HepG2 (cell line): ENCODE measurements at regions not wholly inside any gene's neighbourhood (a gene's known extent, or its start where the extent isn't known, plus 50 kb on each side); places are given as distances from the start of the nearest gene placed in this dataset.

Source experiments
- ATAC-seq: fragments of 200-7000 bp; cut with Tn5 transposase; 3 replicates; pipeline ENCODE4 v1.9.1; 2020; ENCODE audit warnings: mild to moderate bottlenecking, moderate library complexity
- BruUV-seq: library from RNA; stranded (reverse); fragments of 400-500 nt; replicated peaks from 2 replicates; lab custom pipeline; 2021; lab: Mats Ljungman, UMichigan
- CTCF ChIA-PET: fragments of 300-600 bp; formaldehyde crosslinking; extraction: SDS; loops from one replicate; lab custom pipeline; 2021; ENCODE audit warnings: low total read pairs, inconsistent platforms, low intra/inter-chr PET ratio; lab: Yijun Ruan, JAX
- POLR2A ChIA-PET: fragments of 350-600 bp; sonication (Branson Sonifier 250); formaldehyde crosslinking; loops from one replicate; lab custom pipeline; 2020; ENCODE audit warnings: antibody characterized with exemption, inconsistent platforms; lab: Yijun Ruan, JAX
- DNase-seq: peaks from one replicate; pipeline ENCODE4 v3.0.0-alpha.2; 2015; ENCODE audit warnings: low spot score
- FAIRE-seq: peaks from 3 replicates; lab custom pipeline; 2011; peaks lifted over from hg19 to GRCh38; lab: Jason Lieb, UNC
- H2AFZ ChIP-seq: one replicate; pipeline ENCODE4 v1.6.1; 2011; ENCODE audit warnings: low read length, inconsistent platforms
- H3K27ac ChIP-seq: fragments of 300-600 bp; 3 replicates; pipeline ENCODE4 v1.8.0; 2011; ENCODE audit warnings: mixed run types, mild to moderate bottlenecking, mixed read lengths, low read length, inconsistent platforms; ENCODE audit not compliant: insufficient read depth; ENCODE audit errors: extremely low read length
- H3K27me3 ChIP-seq, 2 experiments: fragments of 200-600 bp in 1 of 2; 2 replicates in 1 of 2; 3 replicates in 1 of 2; pipeline versions ENCODE4 v1.6.0 to v1.8.0; 2011; ENCODE audit warnings: low read length in 2 of 2, mild to moderate bottlenecking in 2 of 2, moderate library complexity in 2 of 2, inconsistent platforms in 1 of 2; ENCODE audit not compliant: insufficient read depth in 2 of 2, control insufficient read depth in 1 of 2
- H3K36me3 ChIP-seq, 2 experiments: fragments of 200-600 bp in 1 of 2; replicated peaks in 1 of 2; 2 replicates in 1 of 2; 3 replicates in 1 of 2; pipeline versions ENCODE4 v1.5.1 to v1.8.0; 2011; ENCODE audit warnings: low read length in 2 of 2, inconsistent platforms in 1 of 2; ENCODE audit not compliant: insufficient read depth in 2 of 2, control insufficient read depth in 1 of 2
- H3K4me1 ChIP-seq: 2 replicates; pipeline ENCODE4 v1.5.1; 2012; ENCODE audit warnings: low read length, inconsistent platforms; ENCODE audit not compliant: insufficient read depth
- H3K4me2 ChIP-seq: 2 replicates; pipeline ENCODE4 v1.6.0; 2011; ENCODE audit warnings: low read depth, low read length, inconsistent platforms
- H3K4me3 ChIP-seq, 3 experiments: fragments of 200-600 bp in 1 of 3; sonication (generic), shearing (Covaris generic) in 1 of 3; replicated peaks in 1 of 3; 2 replicates each; pipeline ENCODE4 v1.5.1; 2011 to 2016; ENCODE audit warnings: low read length in 3 of 3, inconsistent platforms in 2 of 3, low read depth in 2 of 3, mild to moderate bottlenecking in 2 of 3, control low read depth in 1 of 3, mixed read lengths in 1 of 3; ENCODE audit not compliant: insufficient read depth in 1 of 3
- H3K79me2 ChIP-seq: one replicate; pipeline ENCODE4 v1.6.1; 2011; ENCODE audit warnings: low read length, inconsistent platforms; ENCODE audit not compliant: insufficient read depth
- H3K9ac ChIP-seq: 2 replicates; pipeline ENCODE4 v1.6.0; 2011; ENCODE audit warnings: mild to moderate bottlenecking, low read depth, low read length, inconsistent platforms; ENCODE audit not compliant: insufficient read depth
- H3K9me3 ChIP-seq: 2 replicates; pipeline ENCODE4 v1.5.1; 2012; ENCODE audit warnings: mild to moderate bottlenecking, low read length
- H4K20me1 ChIP-seq: 2 replicates; pipeline ENCODE4 v1.6.0; 2011; ENCODE audit warnings: inconsistent platforms, mild to moderate bottlenecking, low read length, moderate library complexity; ENCODE audit not compliant: insufficient read depth
- KLF11 ChIP-seq: IDR thresholded peaks from 2 replicates; pipeline ENCODE4 v1.6.1; 2016; ENCODE audit warnings: missing compliant biosample characterization
- SMARCE1 ChIP-seq: fragments of 450-650 bp; IDR thresholded peaks from 2 replicates; pipeline ENCODE4 v1.6.1; 2017; ENCODE audit warnings: borderline replicate concordance
- XBP1 ChIP-seq: sonication (generic); formaldehyde crosslinking; IDR thresholded peaks from 2 replicates; pipeline ENCODE4 v1.5.0; 2020; ENCODE audit warnings: missing genetic modification reagents
- ZMYM4 ChIP-seq: sonication (generic); formaldehyde crosslinking; IDR thresholded peaks from 2 replicates; pipeline ENCODE4 v1.8.1; 2023; ENCODE audit warnings: mild to moderate bottlenecking, missing genetic modification reagents
- ZNF556 ChIP-seq: sonication (generic); formaldehyde crosslinking; IDR thresholded peaks from 2 replicates; pipeline ENCODE4 v1.4.0; 2020; ENCODE audit warnings: mild to moderate bottlenecking, missing genetic modification reagents, borderline replicate concordance
- ZNF598 ChIP-seq: sonication (generic); formaldehyde crosslinking; IDR thresholded peaks from 2 replicates; pipeline ENCODE4 v1.5.1; 2020; ENCODE audit warnings: mild to moderate bottlenecking, missing genetic modification reagents, borderline replicate concordance
- ZNF614 ChIP-seq: IDR thresholded peaks from 2 replicates; pipeline ENCODE4 v1.6.1; 2018; ENCODE audit warnings: missing biosample characterization, missing genetic modification reagents, inconsistent platforms, borderline replicate concordance
- ZNF761 ChIP-seq: sonication (generic); formaldehyde crosslinking; conservative IDR thresholded peaks from 2 replicates; pipeline ENCODE4 v1.4.0; 2020; ENCODE audit warnings: mild to moderate bottlenecking, missing genetic modification reagents
- ZNF790 ChIP-seq: sonication (generic); formaldehyde crosslinking; IDR thresholded peaks from 2 replicates; pipeline ENCODE4 v1.8.0; 2022; ENCODE audit warnings: missing genetic modification reagents, mild to moderate bottlenecking, borderline replicate concordance
- ZNF879 ChIP-seq: sonication (generic); formaldehyde crosslinking; IDR thresholded peaks from 2 replicates; pipeline ENCODE4 v1.8.1; 2023; ENCODE audit warnings: missing genetic modification reagents
- WGBS: methylation state at CpG from one replicate; pipeline ENCODE4 v1.1.6; 2017; ENCODE audit warnings: low lambda C conversion rate; 5-methylcytosine and 5-hydroxymethylcytosine counted together
- in situ Hi-C: cut with HindIII; loops from 2 replicates; pipeline ENCODE4 v1.10.0; 2017; ENCODE audit warnings: low pct_unique_long_range_greater_than_20kb; ENCODE audit not compliant: extremely low pct_ligation_motif_present
- intact Hi-C: fragments of 100-400 bp; cut with micrococcal nuclease; formaldehyde crosslinking; loops from one replicate; pipeline ENCODE4 v1.10.0; 2022; ENCODE audit not compliant: unreplicated experiment
- TF ChIP-seq, protein P1 (sequence below): sonication (generic); formaldehyde crosslinking; IDR thresholded peaks from 2 replicates; pipeline ENCODE4 v1.4.0; 2020; ENCODE audit warnings: mild to moderate bottlenecking, missing genetic modification reagents
- TF ChIP-seq, protein P2 (sequence below): IDR thresholded peaks from 2 replicates; pipeline ENCODE4 v1.6.1; 2016; ENCODE audit warnings: low read depth, missing genetic modification reagents, missing compliant biosample characterization

GRCh38 chr19:29404951-29405727 lies 120.7 kb upstream of the VSTM2B start:
- no peak for DNase-seq
- BruUV-seq: no TSS peak
- Histone ChIP-seq H3K27me3 (peaks cover 11 to 37% of the 10 kb centered on the region in 2 experiments; a peak in 4 of 5 replicates), H3K4me3 (no peak overlapping the region), H4K20me1 (no peaks in the 10 kb centered on the region), H3K4me1 (no peaks in the 10 kb centered on the region), H3K4me2 (no peak overlapping the region), H2AFZ (no peak overlapping the region), H3K9me3 (no peaks in the 10 kb centered on the region), H3K36me3 (no peaks in the 10 kb centered on the region), H3K9ac (no peak overlapping the region), H3K79me2 (no peaks in the 10 kb centered on the region), H3K27ac (no peak overlapping the region)
- intact Hi-C loops (loop anchor here (10.0 kb wide), 1 partner anchor 830 kb away; no protein-coding TSS in a partner anchor), in situ Hi-C loops (no loop called here)
- TF ChIP-seq ZNF790: no peak
- no peak for TF ChIP-seq XBP1 (CRISPR knock-in tag)
- no peak for TF ChIP-seq ZNF614
- TF ChIP-seq ZMYM4 (CRISPR knock-in tag): no peak
- TF ChIP-seq ZNF598 (CRISPR knock-in tag): no peak
- TF ChIP-seq KLF11 (CRISPR knock-in tag): no peak
- no peak for TF ChIP-seq ZNF761 (CRISPR knock-in tag)
- TF ChIP-seq SMARCE1: no peak
- no peak for TF ChIP-seq ZNF556 (CRISPR knock-in tag)
- POLR2A ChIA-PET: no interaction called here
- CTCF ChIA-PET: no interaction called here
- FAIRE-seq: no peak
- ATAC-seq: no peak; the same call in 2 of the 3 replicates
- WGBS: 6% methylated on average over 13 of the region's 33 CpGs

DNA sequence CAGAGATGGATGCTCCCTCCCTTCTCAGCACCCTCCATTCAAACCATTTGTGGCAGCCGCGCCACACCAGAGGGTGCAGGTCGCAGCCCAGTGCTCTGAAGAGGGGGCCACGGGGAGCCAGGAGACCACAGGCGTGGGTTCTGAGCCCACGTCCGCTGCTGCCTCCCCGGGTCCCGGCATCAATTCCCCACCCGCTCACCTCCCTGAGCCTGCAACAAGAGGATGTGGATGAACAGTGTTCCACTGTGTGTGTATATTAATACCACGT lies 120.1 kb upstream of the VSTM2B start:
- no peaks in the 10 kb centered on the region for H3K79me2 ChIP-seq
- no peaks in the 10 kb centered on the region for H3K9me3 ChIP-seq
- H4K20me1 ChIP-seq: no peaks in the 10 kb centered on the region
- FAIRE-seq (no peak), ATAC-seq (no peak), DNase-seq (no peak)
- no peak overlapping the region for H3K9ac ChIP-seq
- 7% methylated on average over 8 of the region's 11 CpGs for WGBS
- H3K4me3 ChIP-seq: no peak overlapping the region
- no peak overlapping the region for H3K4me2 ChIP-seq
- no peak overlapping the region for H3K27ac ChIP-seq
- BruUV-seq: no TSS peak
- H3K4me1 ChIP-seq: no peaks in the 10 kb centered on the region
- no peak overlapping the region for H2AFZ ChIP-seq
- ChIA-PET POLR2A (no interaction called here), CTCF (no interaction called here)
- in situ Hi-C loops (no loop called here), intact Hi-C loops (loop anchor here (10.0 kb wide), 1 partner anchor 829 kb away; no protein-coding TSS in a partner anchor)
- H3K36me3 ChIP-seq: no peaks in the 10 kb centered on the region
- H3K27me3 ChIP-seq: peaks cover 10 to 37% of the 10 kb centered on the region in 2 experiments; a peak in 4 of 5 replicates
- TF ChIP-seq, protein P1, sequence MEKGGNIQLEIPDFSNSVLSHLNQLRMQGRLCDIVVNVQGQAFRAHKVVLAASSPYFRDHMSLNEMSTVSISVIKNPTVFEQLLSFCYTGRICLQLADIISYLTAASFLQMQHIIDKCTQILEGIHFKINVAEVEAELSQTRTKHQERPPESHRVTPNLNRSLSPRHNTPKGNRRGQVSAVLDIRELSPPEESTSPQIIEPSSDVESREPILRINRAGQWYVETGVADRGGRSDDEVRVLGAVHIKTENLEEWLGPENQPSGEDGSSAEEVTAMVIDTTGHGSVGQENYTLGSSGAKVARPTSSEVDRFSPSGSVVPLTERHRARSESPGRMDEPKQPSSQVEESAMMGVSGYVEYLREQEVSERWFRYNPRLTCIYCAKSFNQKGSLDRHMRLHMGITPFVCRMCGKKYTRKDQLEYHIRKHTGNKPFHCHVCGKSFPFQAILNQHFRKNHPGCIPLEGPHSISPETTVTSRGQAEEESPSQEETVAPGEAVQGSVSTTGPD (CRISPR knock-in tag): no peak
- TF ChIP-seq, protein P2, sequence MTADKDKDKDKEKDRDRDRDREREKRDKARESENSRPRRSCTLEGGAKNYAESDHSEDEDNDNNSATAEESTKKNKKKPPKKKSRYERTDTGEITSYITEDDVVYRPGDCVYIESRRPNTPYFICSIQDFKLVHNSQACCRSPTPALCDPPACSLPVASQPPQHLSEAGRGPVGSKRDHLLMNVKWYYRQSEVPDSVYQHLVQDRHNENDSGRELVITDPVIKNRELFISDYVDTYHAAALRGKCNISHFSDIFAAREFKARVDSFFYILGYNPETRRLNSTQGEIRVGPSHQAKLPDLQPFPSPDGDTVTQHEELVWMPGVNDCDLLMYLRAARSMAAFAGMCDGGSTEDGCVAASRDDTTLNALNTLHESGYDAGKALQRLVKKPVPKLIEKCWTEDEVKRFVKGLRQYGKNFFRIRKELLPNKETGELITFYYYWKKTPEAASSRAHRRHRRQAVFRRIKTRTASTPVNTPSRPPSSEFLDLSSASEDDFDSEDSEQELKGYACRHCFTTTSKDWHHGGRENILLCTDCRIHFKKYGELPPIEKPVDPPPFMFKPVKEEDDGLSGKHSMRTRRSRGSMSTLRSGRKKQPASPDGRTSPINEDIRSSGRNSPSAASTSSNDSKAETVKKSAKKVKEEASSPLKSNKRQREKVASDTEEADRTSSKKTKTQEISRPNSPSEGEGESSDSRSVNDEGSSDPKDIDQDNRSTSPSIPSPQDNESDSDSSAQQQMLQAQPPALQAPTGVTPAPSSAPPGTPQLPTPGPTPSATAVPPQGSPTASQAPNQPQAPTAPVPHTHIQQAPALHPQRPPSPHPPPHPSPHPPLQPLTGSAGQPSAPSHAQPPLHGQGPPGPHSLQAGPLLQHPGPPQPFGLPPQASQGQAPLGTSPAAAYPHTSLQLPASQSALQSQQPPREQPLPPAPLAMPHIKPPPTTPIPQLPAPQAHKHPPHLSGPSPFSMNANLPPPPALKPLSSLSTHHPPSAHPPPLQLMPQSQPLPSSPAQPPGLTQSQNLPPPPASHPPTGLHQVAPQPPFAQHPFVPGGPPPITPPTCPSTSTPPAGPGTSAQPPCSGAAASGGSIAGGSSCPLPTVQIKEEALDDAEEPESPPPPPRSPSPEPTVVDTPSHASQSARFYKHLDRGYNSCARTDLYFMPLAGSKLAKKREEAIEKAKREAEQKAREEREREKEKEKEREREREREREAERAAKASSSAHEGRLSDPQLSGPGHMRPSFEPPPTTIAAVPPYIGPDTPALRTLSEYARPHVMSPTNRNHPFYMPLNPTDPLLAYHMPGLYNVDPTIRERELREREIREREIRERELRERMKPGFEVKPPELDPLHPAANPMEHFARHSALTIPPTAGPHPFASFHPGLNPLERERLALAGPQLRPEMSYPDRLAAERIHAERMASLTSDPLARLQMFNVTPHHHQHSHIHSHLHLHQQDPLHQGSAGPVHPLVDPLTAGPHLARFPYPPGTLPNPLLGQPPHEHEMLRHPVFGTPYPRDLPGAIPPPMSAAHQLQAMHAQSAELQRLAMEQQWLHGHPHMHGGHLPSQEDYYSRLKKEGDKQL (CRISPR knock-in tag): no peak
- TF ChIP-seq ZNF879 (CRISPR knock-in tag): no peak
